H1 (cell line): ENCODE measurements at regions not wholly inside any gene's neighbourhood (a gene's known extent, or its start where the extent isn't known, plus 50 kb on each side); places are given as distances from the start of the nearest gene placed in this dataset.

ENCODE experiments used
- CTCF ChIA-PET: fragments of 300-600 bp; sonication (Branson Sonifier 250); formaldehyde crosslinking; loops from one replicate; lab custom pipeline; 2021; ENCODE audit not compliant: partially characterized antibody; lab: Charles Lee
- POLR2A ChIA-PET: fragments of 300-600 bp; sonication (Branson Sonifier 250); formaldehyde crosslinking; loops from one replicate; lab custom pipeline; 2021; ENCODE audit warnings: inconsistent platforms; ENCODE audit not compliant: partially characterized antibody; lab: Charles Lee
- DNase-seq, 2 experiments: peaks; one replicate each; pipeline versions ENCODE4 v3.0.0 to v3.0.0-alpha.2; 2010 to 2022; ENCODE audit warnings: low spot score in 2 of 2, low read depth in 1 of 2, mixed read lengths in 1 of 2
- FAIRE-seq: peaks from 2 replicates; lab custom pipeline; 2011; peaks lifted over from hg19 to GRCh38; lab: Jason Lieb, UNC
- H2AFZ ChIP-seq: 2 replicates; pipeline ENCODE4 v1.8.1; 2012; ENCODE audit warnings: low read length, inconsistent platforms
- H2AK5ac ChIP-seq: 2 replicates; pipeline ENCODE4 v1.6.1; 2013; ENCODE audit warnings: low read depth, low read length
- H2BK120ac ChIP-seq: replicated peaks from 2 replicates; pipeline ENCODE3; 2013; ENCODE audit warnings: low read depth, low read length, inconsistent platforms
- H2BK12ac ChIP-seq: 2 replicates; pipeline ENCODE4 v1.6.1; 2013; ENCODE audit warnings: low read depth, low read length
- H2BK15ac ChIP-seq: 2 replicates; pipeline ENCODE4 v1.6.1; 2013; ENCODE audit warnings: low read length
- H2BK20ac ChIP-seq: 2 replicates; pipeline ENCODE4 v1.6.1; 2013; ENCODE audit warnings: low read length
- H2BK5ac ChIP-seq: 2 replicates; pipeline ENCODE4 v1.6.1; 2013; ENCODE audit warnings: low read depth, low read length
- H3K14ac ChIP-seq: 2 replicates; pipeline ENCODE4 v1.6.1; 2013; ENCODE audit warnings: inconsistent platforms; ENCODE audit not compliant: insufficient read length
- H3K18ac ChIP-seq: 2 replicates; pipeline ENCODE4 v1.6.1; 2013; ENCODE audit warnings: low read length; ENCODE audit errors: extremely low read depth
- H3K23ac ChIP-seq: 2 replicates; pipeline ENCODE4 v1.6.1; 2013; ENCODE audit warnings: inconsistent platforms; ENCODE audit not compliant: insufficient read length
- H3K23me2 ChIP-seq: 2 replicates; pipeline ENCODE4 v1.6.1; 2013; ENCODE audit warnings: low read depth, low read length
- H3K27ac ChIP-seq: 2 replicates; pipeline ENCODE4 v1.6.1; 2011; ENCODE audit warnings: low read depth, low read length, inconsistent platforms
- H3K27me3 ChIP-seq, 4 experiments: replicated peaks in 1 of 4; 1 replicate in 1 of 4; 2 replicates in 3 of 4; pipeline versions ENCODE4 v1.6.1 to v1.8.1; 2011 to 2013; ENCODE audit warnings: low read length in 3 of 4, mild to moderate bottlenecking in 3 of 4, inconsistent platforms in 2 of 4, mixed read lengths in 2 of 4, moderate library complexity in 1 of 4; ENCODE audit not compliant: control insufficient read depth in 3 of 4, insufficient read depth in 3 of 4; ENCODE audit errors: extremely low read depth in 1 of 4
- H3K36me3 ChIP-seq, 4 experiments: 2 replicates each; pipeline versions ENCODE4 v1.6.1 to v1.8.1; 2011 to 2013; ENCODE audit warnings: mild to moderate bottlenecking in 4 of 4, low read length in 3 of 4, moderate library complexity in 2 of 4, control low read depth in 1 of 4, inconsistent platforms in 1 of 4; ENCODE audit not compliant: insufficient read depth in 4 of 4, control insufficient read depth in 2 of 4
- H3K4ac ChIP-seq: replicated peaks from 2 replicates; pipeline ENCODE3; 2013; ENCODE audit warnings: low read length, low read depth, mixed read lengths, inconsistent platforms; ENCODE audit not compliant: insufficient read length
- H3K4me1 ChIP-seq, 4 experiments: replicated peaks in 1 of 4; 1 replicate in 1 of 4; 2 replicates in 3 of 4; pipeline versions ENCODE4 v1.6.1 to v1.8.1; 2011 to 2013; ENCODE audit warnings: low read length in 3 of 4, inconsistent platforms in 2 of 4, mixed read lengths in 1 of 4; ENCODE audit not compliant: insufficient read depth in 4 of 4, control insufficient read depth in 3 of 4
- H3K4me2 ChIP-seq, 2 experiments: 2 replicates each; pipeline versions ENCODE4 v1.6.1 to v1.8.1; 2011 to 2013; ENCODE audit warnings: low read depth in 2 of 2, low read length in 2 of 2, control low read depth in 1 of 2, inconsistent platforms in 1 of 2, mild to moderate bottlenecking in 1 of 2; ENCODE audit not compliant: insufficient read depth in 1 of 2
- H3K4me3 ChIP-seq, 4 experiments: fragments of 200-600, 300-600 bp in 1 of 4; sonication (generic), shearing (Covaris generic), sonication (Bioruptor Twin) in 1 of 4; 2 replicates each; pipeline versions ENCODE4 v1.5.1 to v1.8.1; 2011 to 2016; ENCODE audit warnings: low read length in 4 of 4, low read depth in 3 of 4, control low read depth in 2 of 4, inconsistent platforms in 2 of 4, mild to moderate bottlenecking in 2 of 4, mixed read lengths in 1 of 4, moderate library complexity in 1 of 4; ENCODE audit not compliant: insufficient read depth in 2 of 4; ENCODE audit errors: extremely low read depth in 1 of 4
- H3K56ac ChIP-seq: replicated peaks from 2 replicates; pipeline ENCODE3; 2013; ENCODE audit warnings: low read depth, mild to moderate bottlenecking, mixed read lengths, low read length, inconsistent platforms; ENCODE audit not compliant: insufficient read length
- H3K79me1 ChIP-seq: 2 replicates; pipeline ENCODE4 v1.6.1; 2013; ENCODE audit warnings: low read depth, low read length, control low read depth
- H3K79me2 ChIP-seq, 2 experiments: 2 replicates each; pipeline versions ENCODE4 v1.6.1 to v1.8.1; 2012 to 2013; ENCODE audit warnings: low read length in 2 of 2, mild to moderate bottlenecking in 2 of 2, inconsistent platforms in 1 of 2; ENCODE audit not compliant: insufficient read depth in 2 of 2, control insufficient read depth in 1 of 2
- H3K9ac ChIP-seq, 4 experiments: replicated peaks in 1 of 4; 1 replicate in 1 of 4; 2 replicates in 3 of 4; pipeline versions ENCODE4 v1.6.1 to v1.8.1; 2011 to 2013; ENCODE audit warnings: low read depth in 3 of 4, low read length in 3 of 4, control low read depth in 2 of 4, mild to moderate bottlenecking in 2 of 4, moderate library complexity in 2 of 4, inconsistent platforms in 1 of 4; ENCODE audit errors: extremely low read depth in 1 of 4
- H3K9me3 ChIP-seq, 2 experiments: 2 replicates each; pipeline versions ENCODE4 v1.6.1 to v1.8.1; 2012 to 2013; ENCODE audit warnings: mild to moderate bottlenecking in 2 of 2, moderate library complexity in 2 of 2, control low read depth in 1 of 2, inconsistent platforms in 1 of 2, low read depth in 1 of 2, low read length in 1 of 2, mixed read lengths in 1 of 2; ENCODE audit not compliant: insufficient read depth in 2 of 2
- H4K20me1 ChIP-seq, 2 experiments: replicated peaks in 1 of 2; 2 replicates each; pipeline versions ENCODE3 to v1.8.1; 2011 to 2013; ENCODE audit warnings: inconsistent platforms in 2 of 2, low read length in 2 of 2, mild to moderate bottlenecking in 1 of 2; ENCODE audit not compliant: insufficient read depth in 2 of 2, control insufficient read depth in 1 of 2
- H4K5ac ChIP-seq: 2 replicates; pipeline ENCODE4 v1.6.1; 2013; ENCODE audit warnings: low read length, low read depth, mixed read lengths, inconsistent platforms; ENCODE audit not compliant: insufficient read length
- H4K8ac ChIP-seq: 2 replicates; pipeline ENCODE4 v1.8.0; 2013; ENCODE audit warnings: mild to moderate bottlenecking, moderate library complexity, low read length, inconsistent platforms; ENCODE audit not compliant: insufficient read depth; ENCODE audit errors: extremely low read depth
- H4K91ac ChIP-seq: replicated peaks from 2 replicates; pipeline ENCODE3; 2013; ENCODE audit warnings: low read length, mixed read lengths, inconsistent platforms; ENCODE audit not compliant: insufficient read length
- BACH1 ChIP-seq: IDR thresholded peaks from 2 replicates; pipeline ENCODE4 v1.6.1; 2012; ENCODE audit warnings: low read length, improper control_type of control experiment
- BCL11A ChIP-seq, 2 experiments: IDR thresholded peaks; one replicate each; pipeline ENCODE4 v1.6.1; 2011; ENCODE audit warnings: low read depth in 2 of 2, low read length in 2 of 2, mild to moderate bottlenecking in 2 of 2
- BRCA1 ChIP-seq: IDR thresholded peaks from 2 replicates; pipeline ENCODE4 v1.6.1; 2012; ENCODE audit warnings: low read depth, low read length, improper control_type of control experiment
- CTCF ChIP-seq, 3 experiments: IDR thresholded peaks; 1 replicate in 2 of 3; 2 replicates in 1 of 3; pipeline versions ENCODE4 v1.5.1 to v1.6.1; 2011; ENCODE audit warnings: low read length in 3 of 3, mild to moderate bottlenecking in 3 of 3, inconsistent platforms in 2 of 3, low read depth in 1 of 3, moderate library complexity in 1 of 3; ENCODE audit not compliant: insufficient read depth in 1 of 3; ENCODE audit errors: control extremely low read depth in 1 of 3
- EP300 ChIP-seq, 2 experiments: IDR thresholded peaks; 1 replicate in 1 of 2; 2 replicates in 1 of 2; pipeline ENCODE4 v1.6.1; 2011 to 2012; ENCODE audit warnings: low read depth in 2 of 2, low read length in 2 of 2, mild to moderate bottlenecking in 2 of 2, borderline replicate concordance in 1 of 2, inconsistent platforms in 1 of 2, moderate library complexity in 1 of 2
- GABPA ChIP-seq: IDR thresholded peaks from 2 replicates; pipeline ENCODE4 v1.6.1; 2011; ENCODE audit warnings: mild to moderate bottlenecking, low read length, moderate library complexity, borderline replicate concordance; ENCODE audit not compliant: insufficient read depth
- GTF2F1 ChIP-seq: IDR thresholded peaks from 2 replicates; pipeline ENCODE4 v1.6.1; 2012; ENCODE audit warnings: low read depth, low read length, improper control_type of control experiment, borderline replicate concordance
- KDM1A ChIP-seq: fragments of 200-600, 300-600 bp; sonication (generic); IDR thresholded peaks from 2 replicates; pipeline ENCODE4 v1.7.1; 2016; ENCODE audit warnings: mild to moderate bottlenecking, low read length, borderline replicate concordance
- MAFK ChIP-seq: IDR thresholded peaks from 2 replicates; pipeline ENCODE4 v1.6.1; 2012; ENCODE audit warnings: low read depth, mild to moderate bottlenecking, improper control_type of control experiment, low read length
- PHF8 ChIP-seq: fragments of 200-600 bp; sonication (generic); conservative IDR thresholded peaks from 2 replicates; pipeline ENCODE4 v1.7.1; 2012; ENCODE audit warnings: low read depth, mild to moderate bottlenecking, inconsistent platforms, low read length, moderate library complexity
- POLR2A ChIP-seq, 2 experiments: IDR thresholded peaks; 1 replicate in 1 of 2; 2 replicates in 1 of 2; pipeline ENCODE4 v1.6.1; 2011; ENCODE audit warnings: low read depth in 2 of 2, low read length in 2 of 2, mild to moderate bottlenecking in 2 of 2; ENCODE audit errors: control extremely low read depth in 1 of 2
- SP1 ChIP-seq: IDR thresholded peaks from 2 replicates; pipeline ENCODE4 v1.6.1; 2011; ENCODE audit warnings: low read depth, low read length
- SP2 ChIP-seq: IDR thresholded peaks from 2 replicates; pipeline ENCODE4 v1.6.1; 2012; ENCODE audit warnings: mild to moderate bottlenecking, low read length, inconsistent platforms
- SUZ12 ChIP-seq: fragments of 200-600 bp; sonication (generic); IDR thresholded peaks from 2 replicates; pipeline ENCODE4 v1.6.1; 2012; ENCODE audit warnings: mild to moderate bottlenecking, inconsistent platforms, low read length, moderate library complexity, mixed read lengths
- YY1 ChIP-seq: IDR thresholded peaks from 2 replicates; pipeline ENCODE4 v1.6.1; 2011; ENCODE audit warnings: low read depth, mild to moderate bottlenecking, low read length

GRCh38 chr7:96436880-96437279 is 115.0 kb upstream of the SLC25A13 start:
- Histone ChIP-seq H3K23me2 (no peaks in the 10 kb centered on the region), H3K36me3 (no peaks in the 10 kb centered on the region), H2AFZ (no peak overlapping the region), H3K4ac (no peak overlapping the region), H3K4me2 (no peak overlapping the region), H2BK12ac (no peak overlapping the region), H3K79me1 (no peaks in the 10 kb centered on the region), H4K20me1 (no peaks in the 10 kb centered on the region), H3K4me1 (no peaks in the 10 kb centered on the region), H2BK5ac (no peak overlapping the region), H3K27me3 (no peaks in the 10 kb centered on the region; a peak in 1 of 7 replicates), H4K8ac (no peak overlapping the region), H3K56ac (no peak overlapping the region), H4K91ac (no peak overlapping the region), H3K27ac (no peak overlapping the region), H3K9me3 (no peaks in the 10 kb centered on the region), H2BK20ac (no peak overlapping the region), H2BK15ac (no peak overlapping the region), H3K14ac (no peak overlapping the region), H3K4me3 (no peak overlapping the region), H2BK120ac (no peak overlapping the region), H4K5ac (no peak overlapping the region), H3K79me2 (no peaks in the 10 kb centered on the region), H3K23ac (no peak overlapping the region), H2AK5ac (no peak overlapping the region), H3K18ac (no peak overlapping the region), H3K9ac (no peak overlapping the region)
- FAIRE-seq (no peak), DNase-seq (no peak)
- ChIA-PET CTCF (no interaction called here), POLR2A (no interaction called here)
- TF ChIP-seq BACH1, result no peak
- no peak for TF ChIP-seq SUZ12
- TF ChIP-seq PHF8, result no peak
- TF ChIP-seq BCL11A (IDR thresholded peaks at IDR 0.05; ENCODE audit: low read depth in 2 of 2, low read length in 2 of 2), result no peak
- no peak for TF ChIP-seq POLR2A (IDR thresholded peaks at IDR 0.05; ENCODE audit: control extremely low read depth in 1 of 2, low read depth in 2 of 2, low read length in 2 of 2)
- TF ChIP-seq EP300 (IDR thresholded peaks at IDR 0.05; ENCODE audit: borderline replicate concordance in 1 of 2, low read depth in 2 of 2, low read length in 2 of 2), result no peak
- no peak for TF ChIP-seq MAFK
- no peak for TF ChIP-seq YY1
- no peak for TF ChIP-seq BRCA1
- TF ChIP-seq SP2, result no peak
- TF ChIP-seq GABPA, result no peak
- TF ChIP-seq GTF2F1, result no peak
- TF ChIP-seq CTCF (IDR thresholded peaks at IDR 0.05; ENCODE audit: control extremely low read depth in 1 of 3, insufficient read depth in 1 of 3, low read depth in 1 of 3, low read length in 3 of 3), result no peak
- TF ChIP-seq KDM1A, result no peak
- TF ChIP-seq SP1, result no peak
